Upper lobe of left lung (tissue), 6 donors: ENCODE measurements at regions not wholly inside any gene's neighbourhood (a gene's known extent, or its start where the extent isn't known, plus 50 kb on each side); places are given as distances from the start of the nearest gene placed in this dataset.

Experiments
- ATAC-seq, 2 donors: fragments of 200-7000 bp; cut with Tn5 transposase; one replicate each; pipeline ENCODE4 v1.9.1; 2022; ENCODE audit warnings: mild to moderate bottlenecking in 2 of 2, moderate library complexity in 2 of 2; ENCODE audit not compliant: low FRiP score in 2 of 2
- DNase-seq, 2 donors: peaks; one replicate each; pipeline ENCODE4 v3.0.0-alpha.2; 2019 to 2020
- H3K27ac ChIP-seq, 4 donors: fragments of 200-600 bp; sonication (generic); one replicate each; pipeline ENCODE4 v1.5.1; 2016 to 2019
- H3K27me3 ChIP-seq, 4 donors: fragments of 200-600 bp; sonication (generic); one replicate each; pipeline ENCODE4 v1.5.1; 2017 to 2019
- H3K36me3 ChIP-seq, 4 donors: fragments of 200-600 bp; sonication (generic); one replicate each; pipeline ENCODE4 v1.5.1; 2016 to 2019
- H3K4me1 ChIP-seq, 4 donors: fragments of 200-600 bp; sonication (generic); one replicate each; pipeline ENCODE4 v1.5.1; 2018 to 2019
- H3K4me3 ChIP-seq, 4 donors: fragments of 200-600 bp; sonication (generic); one replicate each; pipeline ENCODE4 v1.5.1; 2017 to 2019; ENCODE audit warnings: mild to moderate bottlenecking in 2 of 4, moderate library complexity in 1 of 4
- H3K9me3 ChIP-seq, 4 donors: fragments of 200-600 bp; sonication (generic); one replicate each; pipeline ENCODE4 v1.5.1; 2018 to 2019
- EP300 ChIP-seq, 4 donors: sonication (generic); formaldehyde crosslinking; IDR thresholded peaks; one replicate each; pipeline ENCODE4 v1.5.1; 2017; ENCODE audit warnings: antibody characterized with exemption in 4 of 4, control low read depth in 2 of 4
- POLR2A ChIP-seq, 4 donors: fragments of 450-650 bp; IDR thresholded peaks; one replicate each; pipeline ENCODE4 v1.5.1; 2016 to 2017; ENCODE audit warnings: antibody characterized with exemption in 4 of 4, mild to moderate bottlenecking in 2 of 4
- POLR2AphosphoS5 ChIP-seq, 2 donors: sonication (generic); formaldehyde crosslinking; IDR thresholded peaks; one replicate each; pipeline ENCODE4 v1.5.1; 2017; ENCODE audit warnings: antibody characterized with exemption in 2 of 2
- WGBS, 2 donors: methylation state at CpG; one replicate each; pipeline ENCODE4 v1.1.5; 2017 to 2018; 5-methylcytosine and 5-hydroxymethylcytosine counted together
- TF ChIP-seq, protein P1 (sequence below), 6 experiments: fragments of 450-650 bp in 4 of 6; fragments of 200-600 bp in 2 of 6; sonication (generic) in 2 of 6; IDR thresholded peaks; one replicate each; pipeline ENCODE4 v1.5.1; 2016 to 2019; ENCODE audit warnings: antibody characterized with exemption in 6 of 6
- donor health status: DM: no; HTN: no; CAD: no; lungs with moderate emphysema.
- donor health status: DM: no; HTN: yes; CAD: no; lungs with severe emphysema.

DNA sequence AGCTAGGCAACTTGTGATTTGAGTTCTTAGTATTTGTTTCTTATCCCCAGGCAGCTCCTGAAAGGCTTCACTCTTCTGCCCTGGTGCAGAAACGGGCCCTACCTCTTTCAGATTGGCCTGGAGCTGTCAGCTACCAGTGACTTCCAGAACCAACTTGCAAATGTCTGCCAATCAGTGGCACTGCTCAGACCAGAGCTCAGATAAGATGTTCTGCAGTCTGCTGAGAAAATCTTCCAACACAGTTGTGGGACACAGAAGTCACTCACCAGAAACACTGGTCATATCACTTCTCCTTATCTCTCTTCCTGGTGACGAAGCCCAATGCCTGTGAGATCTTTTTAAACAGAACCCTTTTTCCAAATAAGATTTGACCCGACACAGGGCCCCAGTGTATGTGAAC lies 81.9 kb upstream of the DUSP5 start:
- 57 to 58% methylated on average over 3 of the region's 3 CpGs for WGBS, 2 donors
- TF ChIP-seq POLR2A (IDR thresholded peaks at IDR 0.05) (no peak), POLR2AphosphoS5 (IDR thresholded peaks at IDR 0.05) (no peak), EP300 (IDR thresholded peaks at IDR 0.05) (no peak)
- TF ChIP-seq, protein P1, sequence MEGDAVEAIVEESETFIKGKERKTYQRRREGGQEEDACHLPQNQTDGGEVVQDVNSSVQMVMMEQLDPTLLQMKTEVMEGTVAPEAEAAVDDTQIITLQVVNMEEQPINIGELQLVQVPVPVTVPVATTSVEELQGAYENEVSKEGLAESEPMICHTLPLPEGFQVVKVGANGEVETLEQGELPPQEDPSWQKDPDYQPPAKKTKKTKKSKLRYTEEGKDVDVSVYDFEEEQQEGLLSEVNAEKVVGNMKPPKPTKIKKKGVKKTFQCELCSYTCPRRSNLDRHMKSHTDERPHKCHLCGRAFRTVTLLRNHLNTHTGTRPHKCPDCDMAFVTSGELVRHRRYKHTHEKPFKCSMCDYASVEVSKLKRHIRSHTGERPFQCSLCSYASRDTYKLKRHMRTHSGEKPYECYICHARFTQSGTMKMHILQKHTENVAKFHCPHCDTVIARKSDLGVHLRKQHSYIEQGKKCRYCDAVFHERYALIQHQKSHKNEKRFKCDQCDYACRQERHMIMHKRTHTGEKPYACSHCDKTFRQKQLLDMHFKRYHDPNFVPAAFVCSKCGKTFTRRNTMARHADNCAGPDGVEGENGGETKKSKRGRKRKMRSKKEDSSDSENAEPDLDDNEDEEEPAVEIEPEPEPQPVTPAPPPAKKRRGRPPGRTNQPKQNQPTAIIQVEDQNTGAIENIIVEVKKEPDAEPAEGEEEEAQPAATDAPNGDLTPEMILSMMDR (IDR thresholded peaks at IDR 0.05) = no peak
- ATAC-seq = no peak

GRCh38 chr10:110416776-110417711 lies 80.7 kb upstream of the DUSP5 start:
- no peaks in the 10 kb centered on the region for H3K27me3 ChIP-seq
- DNase-seq = peak in 1 of 2 donors; percentile 73
- no peaks in the 10 kb centered on the region for H3K36me3 ChIP-seq
- H3K4me3 ChIP-seq = no peak overlapping the region
- ATAC-seq = no peak
- peak in 1 of 2 donors; percentile 30 for TF ChIP-seq POLR2AphosphoS5 (IDR thresholded peaks at IDR 0.05)
- TF ChIP-seq, protein P1 (IDR thresholded peaks at IDR 0.05) = no peak
- TF ChIP-seq EP300 (IDR thresholded peaks at IDR 0.05) = peak in 1 of 4 donors; percentile 40
- TF ChIP-seq POLR2A (IDR thresholded peaks at IDR 0.05) = no peak
- H3K4me1 ChIP-seq = peaks cover 10 to 17% (median 17%) of the 10 kb centered on the region in 4 donors
- WGBS, 2 donors = 73 to 80% methylated on average over 4 to 7 of the region's 7 CpGs
- no peak overlapping the region for H3K27ac ChIP-seq
- H3K9me3 ChIP-seq = no peaks in the 10 kb centered on the region

More for the DNA sequence above, 81.9 kb upstream of the DUSP5 start:
- Histone ChIP-seq H3K4me1 (peaks cover 14 to 20% (median 20%) of the 10 kb centered on the region in 4 donors), H3K9me3 (no peaks in the 10 kb centered on the region), H3K4me3 (no peak overlapping the region), H3K36me3 (no peaks in the 10 kb centered on the region), H3K27ac (no peak overlapping the region), H3K27me3 (no peaks in the 10 kb centered on the region)
- no peak for DNase-seq

GRCh38 chr10:110418218-110418617 lies 79.5 kb upstream of the DUSP5 start:
- H3K27me3 ChIP-seq = no peaks in the 10 kb centered on the region
- no peaks in the 10 kb centered on the region for H3K36me3 ChIP-seq
- WGBS, 2 donors = 81 to 87% methylated on average over 6 of the region's 6 CpGs
- H3K9me3 ChIP-seq = no peaks in the 10 kb centered on the region
- H3K4me1 ChIP-seq = peaks cover 10 to 17% (median 17%) of the 10 kb centered on the region in 4 donors
- H3K27ac ChIP-seq = no peak overlapping the region
- no peak for DNase-seq
- ATAC-seq = no peak
- TF ChIP-seq EP300 (IDR thresholded peaks at IDR 0.05) (no peak), POLR2A (IDR thresholded peaks at IDR 0.05) (no peak), POLR2AphosphoS5 (IDR thresholded peaks at IDR 0.05) (no peak)
- TF ChIP-seq, protein P1 (IDR thresholded peaks at IDR 0.05) = no peak
- H3K4me3 ChIP-seq = no peak overlapping the region

DNA sequence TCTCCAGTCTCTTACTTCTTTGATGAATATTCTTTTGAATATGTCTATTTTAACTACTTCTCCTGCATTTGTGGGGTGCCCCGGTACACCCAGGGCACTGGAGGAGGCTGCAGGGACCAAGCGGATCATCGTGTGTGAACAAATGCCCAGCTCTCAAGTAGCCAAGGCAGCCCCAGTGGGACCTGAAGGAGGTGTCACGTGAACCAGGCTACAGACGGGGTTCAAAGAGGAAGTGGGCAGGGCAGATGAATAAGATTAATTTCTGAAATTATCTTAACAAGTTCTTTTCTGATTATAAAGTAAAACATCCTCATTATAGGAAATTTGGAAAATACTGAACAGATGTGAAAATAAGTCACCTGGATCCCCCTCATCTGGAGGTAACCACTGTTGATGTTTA lies 78.4 kb upstream of the DUSP5 start:
- H3K27ac ChIP-seq = no peak overlapping the region
- TF ChIP-seq POLR2AphosphoS5 (IDR thresholded peaks at IDR 0.05) = no peak
- no peak for TF ChIP-seq POLR2A (IDR thresholded peaks at IDR 0.05)
- TF ChIP-seq, protein P1 (IDR thresholded peaks at IDR 0.05) = no peak
- TF ChIP-seq EP300 (IDR thresholded peaks at IDR 0.05) = no peak
- DNase-seq (no peak), ATAC-seq (no peak)
- no peaks in the 10 kb centered on the region for H3K36me3 ChIP-seq
- no peaks in the 10 kb centered on the region for H3K9me3 ChIP-seq
- peaks cover 10 to 18% (median 15%) of the 10 kb centered on the region in 4 donors for H3K4me1 ChIP-seq
- WGBS, 2 donors = 76 to 77% methylated on average over 5 of the region's 5 CpGs
- no peak overlapping the region for H3K4me3 ChIP-seq
- no peaks in the 10 kb centered on the region for H3K27me3 ChIP-seq
